Thoracic aorta (tissue), 2 donors: ENCODE measurements at regions not wholly inside any gene's neighbourhood (a gene's known extent, or its start where the extent isn't known, plus 50 kb on each side); places are given as distances from the start of the nearest gene placed in this dataset.

Experiments
- ATAC-seq: fragments of 150-250 bp; one replicate; pipeline ENCODE4 v1.8.0; 2017; ENCODE audit warnings: low read depth; ENCODE audit not compliant: insufficient number of reproducible peaks, low FRiP score
- DNase-seq: peaks from one replicate; pipeline ENCODE4 v3.0.0-alpha.2; 2020; ENCODE audit warnings: low spot score
- H3K27ac ChIP-seq, 2 donors: fragments of 200-600 bp; sonication (generic); 1 replicate in 1 of 2; 2 replicates in 1 of 2; pipeline ENCODE4 v1.5.1; 2016; ENCODE audit warnings: mild to moderate bottlenecking in 2 of 2, moderate library complexity in 2 of 2
- H3K27me3 ChIP-seq: fragments of 200-600 bp; sonication (generic); replicated peaks from 2 replicates; pipeline ENCODE4 v1.6.0; 2016; ENCODE audit warnings: mild to moderate bottlenecking; ENCODE audit not compliant: insufficient read depth
- H3K36me3 ChIP-seq: fragments of 200-600 bp; sonication (generic); one replicate; pipeline ENCODE4 v1.5.1; 2016
- H3K4me1 ChIP-seq, 2 donors: fragments of 200-600 bp; sonication (generic); 1 replicate in 1 of 2; 2 replicates in 1 of 2; pipeline versions ENCODE4 v1.5.1 to v1.6.0; 2016; ENCODE audit warnings: low read depth in 2 of 2, mild to moderate bottlenecking in 1 of 2; ENCODE audit not compliant: control insufficient read depth in 1 of 2
- H3K4me3 ChIP-seq: fragments of 200-600 bp; sonication (generic); 2 replicates; pipeline ENCODE4 v1.5.1; 2016; ENCODE audit warnings: mild to moderate bottlenecking
- H3K9me3 ChIP-seq: fragments of 200-600 bp; sonication (generic); 2 replicates; pipeline ENCODE4 v1.5.1; 2016
- TF ChIP-seq, protein P1 (sequence below): fragments of 200-600 bp; sonication (generic); IDR thresholded peaks from one replicate; pipeline ENCODE4 v1.5.1; 2019; ENCODE audit warnings: antibody characterized with exemption

DNA sequence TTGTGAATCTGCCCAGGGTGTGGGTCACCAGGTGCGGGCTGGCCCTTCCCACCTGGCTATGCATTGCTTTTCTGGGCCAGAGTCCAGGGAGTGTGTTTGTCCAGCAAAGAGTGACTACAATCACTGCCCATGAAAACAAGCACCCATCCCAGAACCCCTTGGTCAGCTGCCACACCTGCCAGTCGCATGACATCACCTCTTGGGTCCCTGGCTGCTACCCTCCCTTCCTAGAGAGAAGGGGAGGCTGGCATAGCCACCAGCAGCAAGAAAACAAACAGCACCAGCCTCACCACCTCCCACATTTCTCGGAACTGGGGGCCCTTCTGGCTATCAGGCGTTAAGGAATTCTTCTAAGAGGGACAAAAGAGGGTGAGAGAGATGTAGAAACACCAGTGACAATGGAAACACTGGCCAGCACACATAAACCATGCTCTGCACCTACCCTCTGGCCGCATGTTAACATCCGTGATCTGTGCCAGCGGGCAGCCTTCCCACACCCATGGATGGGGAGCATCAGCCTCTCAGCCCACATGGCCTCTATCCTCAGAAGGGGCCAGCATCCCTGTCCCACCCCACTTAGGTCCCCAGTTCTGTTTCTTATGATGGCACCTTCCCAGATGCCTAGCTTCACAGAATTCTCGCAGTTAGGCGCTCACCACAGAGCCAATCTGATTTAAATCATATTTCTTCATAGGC is 109.7 kb upstream of the GLI2 start:
- H3K4me3 ChIP-seq: no peak overlapping the region
- no peaks in the 10 kb centered on the region for H3K36me3 ChIP-seq
- no peaks in the 10 kb centered on the region for H3K9me3 ChIP-seq
- ATAC-seq (peak; percentile 71), DNase-seq (peak; percentile 45)
- H3K27me3 ChIP-seq: no peaks in the 10 kb centered on the region
- peaks cover 11 to 16% of the 10 kb centered on the region in 2 donors for H3K4me1 ChIP-seq
- H3K27ac ChIP-seq: peak overlapping the region in 1 of 2 donors; percentile 40
- TF ChIP-seq, protein P1, sequence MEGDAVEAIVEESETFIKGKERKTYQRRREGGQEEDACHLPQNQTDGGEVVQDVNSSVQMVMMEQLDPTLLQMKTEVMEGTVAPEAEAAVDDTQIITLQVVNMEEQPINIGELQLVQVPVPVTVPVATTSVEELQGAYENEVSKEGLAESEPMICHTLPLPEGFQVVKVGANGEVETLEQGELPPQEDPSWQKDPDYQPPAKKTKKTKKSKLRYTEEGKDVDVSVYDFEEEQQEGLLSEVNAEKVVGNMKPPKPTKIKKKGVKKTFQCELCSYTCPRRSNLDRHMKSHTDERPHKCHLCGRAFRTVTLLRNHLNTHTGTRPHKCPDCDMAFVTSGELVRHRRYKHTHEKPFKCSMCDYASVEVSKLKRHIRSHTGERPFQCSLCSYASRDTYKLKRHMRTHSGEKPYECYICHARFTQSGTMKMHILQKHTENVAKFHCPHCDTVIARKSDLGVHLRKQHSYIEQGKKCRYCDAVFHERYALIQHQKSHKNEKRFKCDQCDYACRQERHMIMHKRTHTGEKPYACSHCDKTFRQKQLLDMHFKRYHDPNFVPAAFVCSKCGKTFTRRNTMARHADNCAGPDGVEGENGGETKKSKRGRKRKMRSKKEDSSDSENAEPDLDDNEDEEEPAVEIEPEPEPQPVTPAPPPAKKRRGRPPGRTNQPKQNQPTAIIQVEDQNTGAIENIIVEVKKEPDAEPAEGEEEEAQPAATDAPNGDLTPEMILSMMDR: no peak

DNA sequence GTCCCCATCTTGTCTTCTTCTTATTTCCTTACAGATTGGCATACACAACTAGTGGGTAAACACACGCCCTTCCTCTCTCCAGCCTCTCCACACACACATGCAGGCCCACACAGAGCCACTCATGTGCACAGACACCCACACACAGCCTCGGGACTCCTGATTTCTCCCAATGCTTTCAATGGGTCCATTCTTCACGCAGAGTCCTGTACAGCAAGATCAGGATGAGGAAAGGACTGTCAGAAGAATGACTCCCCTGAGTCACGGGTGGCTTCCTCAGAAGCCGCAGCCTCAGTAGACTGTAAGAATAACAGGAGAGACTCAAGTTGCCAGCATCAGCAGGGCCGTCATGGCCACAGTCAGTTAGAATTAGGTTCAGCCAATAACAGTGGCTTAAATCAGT is 109.1 kb upstream of the GLI2 start:
- TF ChIP-seq, protein P1: no peak
- Histone ChIP-seq H3K4me3 (no peak overlapping the region), H3K9me3 (no peaks in the 10 kb centered on the region), H3K36me3 (no peaks in the 10 kb centered on the region), H3K27me3 (no peaks in the 10 kb centered on the region), H3K4me1 (peaks cover 11 to 16% of the 10 kb centered on the region in 2 donors), H3K27ac (peak overlapping the region in 1 of 2 donors; percentile 40)
- DNase-seq (no peak), ATAC-seq (no peak)

DNA sequence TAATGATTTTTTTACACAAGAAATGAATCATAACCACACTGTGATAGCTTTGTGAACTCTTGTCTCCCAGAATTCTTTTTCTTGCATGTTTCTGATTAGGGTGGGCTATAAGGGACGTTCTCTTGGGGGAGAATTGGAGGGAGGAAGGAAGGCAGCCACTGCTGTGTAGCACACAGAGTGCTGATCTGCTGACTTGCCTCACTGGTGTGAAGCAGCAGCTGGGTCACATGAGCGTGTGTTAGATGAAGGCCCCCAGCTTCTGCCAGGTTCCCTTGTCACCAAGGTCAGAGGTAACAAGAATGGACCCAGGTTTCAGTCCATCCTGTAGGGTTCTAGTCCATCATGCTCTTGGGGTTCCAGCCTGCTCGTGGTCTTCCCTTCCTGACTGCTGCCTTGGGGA is 107.4 kb upstream of the GLI2 start:
- Histone ChIP-seq H3K4me3 (no peak overlapping the region), H3K36me3 (no peaks in the 10 kb centered on the region), H3K9me3 (no peaks in the 10 kb centered on the region), H3K27ac (no peak overlapping the region), H3K4me1 (peaks cover 16 to 23% of the 10 kb centered on the region in 2 donors), H3K27me3 (no peaks in the 10 kb centered on the region)
- ATAC-seq: no peak
- no peak for DNase-seq
- TF ChIP-seq, protein P1: no peak

DNA sequence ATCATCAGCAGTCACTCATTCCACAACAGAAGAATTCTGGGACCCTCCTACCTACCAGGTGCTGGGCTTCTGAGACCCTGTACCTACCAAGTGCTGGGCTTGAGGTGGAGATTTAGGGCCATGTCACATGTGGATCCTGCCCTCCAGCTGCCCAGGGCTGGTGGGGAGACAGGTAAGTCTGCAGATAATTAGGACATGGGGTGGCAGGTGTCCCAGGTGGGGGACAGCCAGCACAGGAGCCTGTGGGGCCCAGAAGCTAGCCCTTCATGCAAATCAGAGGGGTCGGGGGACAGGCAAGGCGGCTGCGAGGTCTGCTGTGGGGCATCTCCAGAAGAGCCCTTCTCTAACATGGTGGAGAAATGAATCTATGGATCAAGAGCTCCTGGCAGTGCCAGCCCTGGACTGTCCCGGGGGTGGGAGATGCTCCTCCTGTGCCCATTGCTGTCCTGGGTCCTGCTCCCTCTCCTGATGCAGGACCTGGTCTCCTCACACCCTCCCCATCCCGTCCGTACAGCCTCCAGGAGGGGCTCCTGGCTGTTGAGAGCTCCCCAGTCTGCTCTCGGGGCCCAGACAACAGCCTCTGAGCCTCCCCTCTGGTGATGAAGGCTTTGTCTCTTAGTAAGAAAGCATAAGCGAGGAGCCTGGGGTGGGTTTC is 106.3 kb upstream of the GLI2 start:
- H3K4me3 ChIP-seq: no peak overlapping the region
- H3K27me3 ChIP-seq: no peaks in the 10 kb centered on the region
- TF ChIP-seq, protein P1: no peak
- H3K27ac ChIP-seq: no peak overlapping the region
- peaks cover 16 to 27% of the 10 kb centered on the region in 2 donors for H3K4me1 ChIP-seq
- ATAC-seq: no peak
- no peaks in the 10 kb centered on the region for H3K36me3 ChIP-seq
- H3K9me3 ChIP-seq: no peaks in the 10 kb centered on the region
- no peak for DNase-seq

DNA sequence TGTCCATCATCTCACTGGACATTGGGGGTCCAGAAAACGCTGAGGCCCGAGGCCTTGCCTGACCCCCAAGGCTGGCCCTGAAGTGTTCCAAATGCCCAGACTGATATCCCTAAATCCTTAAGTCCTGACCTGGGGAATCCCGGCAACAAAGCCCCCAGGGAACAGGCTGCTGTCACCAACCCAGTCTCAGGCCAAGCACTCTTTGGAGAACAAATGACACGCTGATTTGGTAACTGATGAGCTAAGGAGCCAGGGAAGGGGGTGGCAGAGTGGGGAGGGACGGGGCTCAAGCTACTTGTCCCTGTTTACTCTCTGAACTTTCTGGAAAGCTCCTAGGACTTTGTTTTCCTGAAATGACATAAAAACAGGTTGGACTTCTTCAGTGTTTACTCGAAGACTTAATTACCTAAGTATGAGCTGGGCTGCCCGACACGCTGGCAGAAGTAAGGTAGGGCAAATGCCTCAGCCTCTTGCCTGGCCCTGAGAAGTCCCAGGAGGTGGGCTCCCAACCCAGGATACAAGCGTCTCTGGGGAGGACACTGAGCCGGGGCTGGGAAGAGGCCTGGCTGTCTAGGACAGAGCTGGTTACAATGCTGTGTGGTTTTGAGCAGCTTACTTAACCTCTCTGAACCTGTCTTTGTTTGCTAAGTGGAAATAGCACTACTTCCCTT is 105.5 kb upstream of the GLI2 start:
- H3K9me3 ChIP-seq: no peaks in the 10 kb centered on the region
- H3K36me3 ChIP-seq: no peaks in the 10 kb centered on the region
- DNase-seq (no peak), ATAC-seq (no peak)
- TF ChIP-seq, protein P1: no peak
- H3K4me3 ChIP-seq: no peak overlapping the region
- H3K4me1 ChIP-seq: peaks cover 16 to 26% of the 10 kb centered on the region in 2 donors
- no peaks in the 10 kb centered on the region for H3K27me3 ChIP-seq
- H3K27ac ChIP-seq: no peak overlapping the region
